ENCODE measurements at regions not wholly inside any gene's neighbourhood (a gene's known extent, or its start where the extent isn't known, plus 50 kb on each side); places are given as distances from the start of the nearest gene placed in this dataset.

- TF ChIP-seq CTCF (IDR thresholded peaks at IDR 0.05): no peak
- no peak for TF ChIP-seq POLR2A (IDR thresholded peaks at IDR 0.05)
Observed at GRCh38 chr6:131453803-131454202, 119.2 kb upstream of the ARG1 start.
